Vagina (tissue), 2 donors: ENCODE measurements at regions not wholly inside any gene's neighbourhood (a gene's known extent, or its start where the extent isn't known, plus 50 kb on each side); places are given as distances from the start of the nearest gene placed in this dataset.

Source experiments
- DNase-seq, 2 donors: peaks; one replicate each; pipeline ENCODE4 v3.0.0-alpha.2; 2017; ENCODE audit errors: extremely low spot score in 2 of 2
- H3K27ac ChIP-seq: fragments of 200-600 bp; sonication (generic); one replicate; pipeline ENCODE4 v1.5.1; 2019
- H3K27me3 ChIP-seq: fragments of 200-600 bp; sonication (generic); one replicate; pipeline ENCODE4 v1.5.1; 2019
- H3K36me3 ChIP-seq, 2 donors: fragments of 200-600 bp; sonication (generic); one replicate each; pipeline ENCODE4 v1.5.1; 2017 to 2019
- H3K4me1 ChIP-seq: fragments of 200-600 bp; sonication (generic); one replicate; pipeline ENCODE4 v1.5.1; 2019
- H3K4me3 ChIP-seq, 2 donors: fragments of 200-600 bp; sonication (generic); 1 replicate in 1 of 2; 2 replicates in 1 of 2; pipeline ENCODE4 v1.5.1; 2016 to 2019
- H3K9me3 ChIP-seq: fragments of 200-600 bp; sonication (generic); one replicate; pipeline ENCODE4 v1.5.1; 2019
- POLR2A ChIP-seq, 2 donors: fragments of 450-650 bp; IDR thresholded peaks; one replicate each; pipeline ENCODE4 v1.6.1; 2017; ENCODE audit warnings: antibody characterized with exemption in 2 of 2, mild to moderate bottlenecking in 2 of 2, moderate library complexity in 2 of 2
- POLR2AphosphoS5 ChIP-seq, 2 donors: sonication (generic); formaldehyde crosslinking; IDR thresholded peaks; one replicate each; pipeline ENCODE4 v1.9.0; 2017; ENCODE audit warnings: antibody characterized with exemption in 2 of 2, mild to moderate bottlenecking in 2 of 2, low read depth in 1 of 2; ENCODE audit not compliant: insufficient read depth in 1 of 2
- intact Hi-C: fragments of 100-400 bp; cut with DNase I; formaldehyde crosslinking; loops from one replicate; pipeline ENCODE4 v1.15.1; 2023
- TF ChIP-seq, protein P1 (sequence below), 3 experiments: fragments of 450-650 bp in 2 of 3; fragments of 200-600 bp in 1 of 3; sonication (generic) in 1 of 3; IDR thresholded peaks; one replicate each; pipeline ENCODE4 v1.5.1; 2017 to 2019; ENCODE audit warnings: antibody characterized with exemption in 3 of 3, mild to moderate bottlenecking in 2 of 3, moderate library complexity in 2 of 3

DNA sequence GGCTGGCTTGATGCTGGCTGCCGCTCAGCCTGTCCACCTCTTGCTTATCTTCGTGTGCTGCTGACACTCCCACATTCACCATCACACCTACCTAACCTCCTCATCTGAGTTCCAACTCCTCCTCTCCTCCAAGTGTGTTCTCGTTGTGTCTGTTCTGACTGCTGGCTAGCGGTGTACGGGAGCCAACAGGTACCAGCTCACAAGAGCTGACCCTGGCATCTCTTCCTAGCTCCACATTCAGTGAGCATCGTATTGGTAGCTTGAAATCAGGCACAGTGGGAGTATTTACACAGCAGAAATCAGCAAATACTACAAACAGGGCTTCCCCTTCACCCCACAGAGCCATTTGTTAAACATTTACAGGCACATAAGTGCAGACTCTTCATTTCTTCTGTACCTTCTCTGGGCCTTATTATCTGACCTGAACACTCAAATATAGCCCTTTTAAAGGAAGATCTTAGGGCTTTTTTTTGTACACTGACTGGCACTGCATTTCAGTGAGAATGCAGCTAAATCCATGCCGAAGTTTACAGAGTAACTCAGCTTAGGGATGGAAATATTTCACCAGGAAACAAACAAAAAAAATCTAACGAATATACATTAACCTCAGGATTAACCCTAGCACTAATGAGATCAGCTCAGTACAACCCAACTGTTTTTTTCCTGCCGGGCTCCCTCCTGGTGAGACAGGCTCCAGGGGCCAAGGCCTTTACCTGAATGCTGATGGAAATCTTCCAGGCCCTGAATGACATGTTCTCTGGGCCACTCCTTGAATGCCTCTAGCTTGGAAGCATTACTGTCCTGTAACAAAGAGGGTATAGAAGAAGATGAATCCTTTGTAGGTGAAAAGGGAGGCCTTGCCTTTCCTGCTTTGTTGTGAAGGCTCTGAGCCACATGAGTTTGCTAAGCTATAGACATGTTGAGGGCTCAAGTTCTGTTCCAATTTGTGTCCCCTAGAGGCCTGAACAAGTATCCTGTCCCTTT, 150.5 kb upstream of the LPP start:
- H3K9me3 ChIP-seq: no peaks in the 10 kb centered on the region
- H3K36me3 ChIP-seq: no peaks in the 10 kb centered on the region
- H3K27ac ChIP-seq: no peak overlapping the region
- H3K4me3 ChIP-seq: no peak overlapping the region
- TF ChIP-seq POLR2AphosphoS5 (IDR thresholded peaks at IDR 0.05; ENCODE audit: insufficient read depth in 1 of 2, low read depth in 1 of 2) (no peak), POLR2A (IDR thresholded peaks at IDR 0.05) (no peak)
- TF ChIP-seq, protein P1, sequence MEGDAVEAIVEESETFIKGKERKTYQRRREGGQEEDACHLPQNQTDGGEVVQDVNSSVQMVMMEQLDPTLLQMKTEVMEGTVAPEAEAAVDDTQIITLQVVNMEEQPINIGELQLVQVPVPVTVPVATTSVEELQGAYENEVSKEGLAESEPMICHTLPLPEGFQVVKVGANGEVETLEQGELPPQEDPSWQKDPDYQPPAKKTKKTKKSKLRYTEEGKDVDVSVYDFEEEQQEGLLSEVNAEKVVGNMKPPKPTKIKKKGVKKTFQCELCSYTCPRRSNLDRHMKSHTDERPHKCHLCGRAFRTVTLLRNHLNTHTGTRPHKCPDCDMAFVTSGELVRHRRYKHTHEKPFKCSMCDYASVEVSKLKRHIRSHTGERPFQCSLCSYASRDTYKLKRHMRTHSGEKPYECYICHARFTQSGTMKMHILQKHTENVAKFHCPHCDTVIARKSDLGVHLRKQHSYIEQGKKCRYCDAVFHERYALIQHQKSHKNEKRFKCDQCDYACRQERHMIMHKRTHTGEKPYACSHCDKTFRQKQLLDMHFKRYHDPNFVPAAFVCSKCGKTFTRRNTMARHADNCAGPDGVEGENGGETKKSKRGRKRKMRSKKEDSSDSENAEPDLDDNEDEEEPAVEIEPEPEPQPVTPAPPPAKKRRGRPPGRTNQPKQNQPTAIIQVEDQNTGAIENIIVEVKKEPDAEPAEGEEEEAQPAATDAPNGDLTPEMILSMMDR (IDR thresholded peaks at IDR 0.05): no peak
- no peaks in the 10 kb centered on the region for H3K27me3 ChIP-seq
- intact Hi-C loops: loop anchor here (1.0 kb wide), 1 partner anchor 39 kb away; no protein-coding TSS in a partner anchor
- no peak for DNase-seq
- H3K4me1 ChIP-seq: no peaks in the 10 kb centered on the region

DNA sequence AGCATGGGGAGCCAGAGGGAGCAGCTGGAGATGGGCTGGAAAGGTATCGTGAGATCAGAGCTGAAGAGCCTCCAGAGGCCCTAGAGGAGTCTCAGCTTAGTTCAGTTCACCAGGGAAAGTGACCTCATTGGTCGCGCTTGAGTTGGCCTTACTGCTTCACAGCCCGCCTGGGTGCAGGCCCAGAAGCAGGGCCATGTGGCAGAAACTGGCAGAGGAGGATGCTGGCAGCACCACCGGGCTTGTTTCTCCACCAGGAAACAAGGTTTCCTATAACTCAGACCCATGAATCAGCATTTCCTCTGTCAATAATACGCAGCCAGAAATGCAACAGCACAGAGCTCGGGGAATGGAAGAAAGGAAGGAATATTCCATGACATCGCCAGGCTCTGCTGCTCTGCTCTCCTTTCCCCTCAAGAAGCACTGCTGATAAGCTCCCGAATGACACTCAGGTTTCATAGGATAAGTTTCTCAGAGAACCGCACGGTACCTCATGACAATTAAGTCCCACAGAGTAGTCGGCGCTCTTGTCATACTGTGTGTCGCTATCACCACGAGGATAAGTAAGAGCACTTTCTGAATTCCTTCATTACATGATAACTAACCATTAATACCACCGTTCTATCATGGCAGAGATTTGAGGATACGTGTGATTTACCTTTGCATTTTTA, 147.1 kb upstream of the LPP start:
- Histone ChIP-seq H3K27ac (no peak overlapping the region), H3K9me3 (no peaks in the 10 kb centered on the region), H3K36me3 (no peaks in the 10 kb centered on the region), H3K27me3 (no peaks in the 10 kb centered on the region), H3K4me1 (no peaks in the 10 kb centered on the region), H3K4me3 (no peak overlapping the region)
- intact Hi-C loops: no loop called here
- TF ChIP-seq, protein P1 (IDR thresholded peaks at IDR 0.05): no peak
- TF ChIP-seq POLR2A (IDR thresholded peaks at IDR 0.05): no peak
- no peak for TF ChIP-seq POLR2AphosphoS5 (IDR thresholded peaks at IDR 0.05; ENCODE audit: insufficient read depth in 1 of 2, low read depth in 1 of 2)
- DNase-seq: no peak

DNA sequence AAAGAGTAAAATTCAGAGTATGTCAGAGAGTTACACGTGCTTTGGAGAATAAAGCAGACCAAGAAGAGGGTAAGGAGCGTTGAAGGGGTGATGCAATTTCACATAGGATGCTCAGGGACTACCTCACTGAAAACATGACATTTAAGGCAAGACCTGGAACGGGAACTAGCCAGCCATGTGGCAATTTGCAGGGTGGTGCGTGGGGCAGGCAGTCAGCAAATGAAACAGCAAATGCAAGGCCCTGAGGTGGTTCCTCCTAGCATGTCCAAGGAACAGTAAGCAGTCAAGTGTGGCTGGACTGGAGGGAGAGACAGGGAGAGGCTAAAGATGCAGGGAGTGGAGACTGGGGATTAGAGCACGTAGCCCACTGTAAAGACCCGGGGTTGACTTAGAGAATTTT, 146.1 kb upstream of the LPP start:
- H3K36me3 ChIP-seq: no peaks in the 10 kb centered on the region
- H3K27me3 ChIP-seq: no peaks in the 10 kb centered on the region
- H3K9me3 ChIP-seq: no peaks in the 10 kb centered on the region
- H3K4me1 ChIP-seq: no peaks in the 10 kb centered on the region
- DNase-seq: no peak
- H3K27ac ChIP-seq: no peak overlapping the region
- TF ChIP-seq POLR2AphosphoS5 (IDR thresholded peaks at IDR 0.05; ENCODE audit: insufficient read depth in 1 of 2, low read depth in 1 of 2) (no peak), POLR2A (IDR thresholded peaks at IDR 0.05) (no peak)
- TF ChIP-seq, protein P1 (IDR thresholded peaks at IDR 0.05): no peak
- intact Hi-C loops: no loop called here
- H3K4me3 ChIP-seq: no peak overlapping the region

DNA sequence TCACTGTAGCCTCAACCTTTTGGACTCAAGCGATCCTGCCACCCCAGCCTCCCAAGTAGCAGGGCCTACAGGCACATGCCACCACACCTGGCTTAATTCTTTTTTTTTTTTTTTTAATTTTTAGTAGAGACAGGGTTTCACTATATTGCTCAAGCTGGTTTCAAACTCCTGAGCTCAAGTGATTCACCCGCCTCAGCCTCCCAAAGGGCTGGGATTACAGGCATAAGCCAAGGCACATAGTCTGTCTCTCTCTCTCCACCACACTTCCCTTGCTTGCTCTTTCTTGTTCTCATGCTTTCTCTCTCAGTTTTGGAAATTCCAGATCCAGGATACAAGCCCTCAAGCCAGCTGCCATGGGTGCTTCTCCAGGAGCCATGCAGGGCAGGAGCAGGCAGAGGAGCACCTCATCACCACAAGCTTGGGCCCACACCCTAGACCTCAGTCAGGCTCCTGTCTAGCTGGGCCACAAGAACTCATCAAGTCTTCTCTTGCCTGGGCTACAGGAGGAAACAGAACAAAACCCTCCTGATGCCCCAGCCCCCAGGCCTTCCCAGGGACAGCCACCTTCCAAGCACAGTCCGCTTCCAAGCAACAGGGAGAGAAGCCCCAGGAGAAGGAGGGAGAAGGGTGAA, 145.3 kb upstream of the LPP start:
- intact Hi-C loops: no loop called here
- Histone ChIP-seq H3K27me3 (no peaks in the 10 kb centered on the region), H3K36me3 (no peaks in the 10 kb centered on the region), H3K4me3 (no peak overlapping the region), H3K9me3 (no peaks in the 10 kb centered on the region), H3K27ac (no peak overlapping the region), H3K4me1 (no peaks in the 10 kb centered on the region)
- TF ChIP-seq, protein P1 (IDR thresholded peaks at IDR 0.05): no peak
- TF ChIP-seq POLR2A (IDR thresholded peaks at IDR 0.05) (no peak), POLR2AphosphoS5 (IDR thresholded peaks at IDR 0.05; ENCODE audit: insufficient read depth in 1 of 2, low read depth in 1 of 2) (no peak)
- no peak for DNase-seq
